ENCODE measurements at regions not wholly inside any gene's neighbourhood (a gene's known extent, or its start where the extent isn't known, plus 50 kb on each side); places are given as distances from the start of the nearest gene placed in this dataset.

DNA sequence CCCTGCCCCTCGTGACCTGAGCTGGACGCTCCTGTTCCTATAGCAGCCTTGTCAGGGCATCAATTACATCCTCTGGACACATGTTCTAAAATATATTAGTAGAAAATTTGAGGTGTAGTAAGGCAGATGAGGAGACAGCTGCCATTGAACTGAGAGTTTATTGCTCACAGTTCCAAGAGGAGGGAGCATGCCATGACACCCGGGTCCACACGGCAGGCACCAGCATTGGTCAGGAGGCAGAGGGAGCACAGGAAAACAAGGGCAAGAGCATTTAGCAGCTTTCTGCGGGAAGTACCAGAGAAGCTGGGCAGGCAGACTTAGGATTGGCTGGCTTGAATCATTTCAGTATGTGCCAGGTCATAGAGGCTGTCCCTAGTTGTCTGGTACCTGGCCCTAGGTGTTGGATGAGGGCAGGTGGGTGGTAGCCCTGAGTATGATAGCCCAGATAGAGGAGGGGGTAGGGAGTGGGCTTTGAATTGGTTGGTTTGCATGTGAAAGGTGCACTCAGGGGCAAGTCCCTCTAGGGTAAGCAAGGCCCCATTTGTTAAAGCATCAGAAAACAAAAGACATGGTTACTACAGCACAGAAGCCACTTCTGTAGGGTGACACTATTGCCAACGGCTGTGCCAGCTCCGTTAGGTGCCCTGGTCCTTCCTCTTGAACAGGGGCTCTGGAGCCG, 223.6 kb upstream of the RAB4A start:
- H3K27ac Mint-ChIP-seq = no peak overlapping the region
- no peak overlapping the region for H3K4me3 Mint-ChIP-seq
- DNase-seq (ENCODE audit: low spot score in 2 of 2) = no peak
- peaks cover 15% of the 10 kb centered on the region for H3K27me3 Mint-ChIP-seq
- H3K4me1 Mint-ChIP-seq = no peaks in the 10 kb centered on the region
- H3K36me3 Mint-ChIP-seq = no peaks in the 10 kb centered on the region
- no peak for ATAC-seq (ENCODE audit: low read depth)
- H3K9me3 Mint-ChIP-seq = peaks cover 10% of the 10 kb centered on the region

GRCh38 chr1:229047840-229048620, 222.9 kb upstream of the RAB4A start:
- Mint-ChIP-seq H3K4me3 (no peak overlapping the region), H3K27ac (no peak overlapping the region), H3K27me3 (peaks cover 15% of the 10 kb centered on the region), H3K4me1 (no peaks in the 10 kb centered on the region), H3K9me3 (peaks cover 10% of the 10 kb centered on the region), H3K36me3 (no peaks in the 10 kb centered on the region)
- no peak for DNase-seq (ENCODE audit: low spot score in 2 of 2)
- no peak for ATAC-seq (ENCODE audit: low read depth)

DNA sequence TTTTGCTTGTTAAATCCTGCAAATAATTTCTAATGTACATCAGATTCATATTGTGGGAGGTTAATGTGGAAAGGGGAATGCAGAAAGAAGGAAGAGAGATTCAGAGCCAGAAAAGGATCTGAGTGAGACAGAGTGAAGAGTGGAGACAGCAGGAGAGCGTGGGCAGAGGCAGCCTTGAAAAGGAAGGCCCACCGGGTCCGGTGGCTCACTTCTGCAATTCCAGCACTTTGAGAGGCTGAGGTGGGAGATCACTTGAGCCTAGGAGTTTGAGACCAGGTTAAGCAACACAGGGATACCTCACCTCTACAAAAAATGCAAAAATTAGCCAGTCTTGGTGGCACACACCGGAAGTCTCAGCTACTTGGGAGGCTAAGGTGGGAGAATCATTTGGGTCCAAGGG, 222.0 kb upstream of the RAB4A start:
- Mint-ChIP-seq H3K4me3 (no peak overlapping the region), H3K9me3 (peaks cover 10% of the 10 kb centered on the region), H3K27ac (no peak overlapping the region), H3K27me3 (peaks cover 14% of the 10 kb centered on the region), H3K4me1 (no peaks in the 10 kb centered on the region), H3K36me3 (no peaks in the 10 kb centered on the region)
- DNase-seq (ENCODE audit: low spot score in 2 of 2) = no peak
- no peak for ATAC-seq (ENCODE audit: low read depth)

GRCh38 chr1:229056046-229056445, 214.9 kb upstream of the RAB4A start:
- peaks cover 13% of the 10 kb centered on the region for H3K27me3 Mint-ChIP-seq
- no peak overlapping the region for H3K4me3 Mint-ChIP-seq
- H3K27ac Mint-ChIP-seq = no peak overlapping the region
- no peak for ATAC-seq (ENCODE audit: low read depth)
- no peak for DNase-seq (ENCODE audit: low spot score in 2 of 2)
- peaks cover 3% of the 10 kb centered on the region for H3K9me3 Mint-ChIP-seq
- peaks cover 6% of the 10 kb centered on the region for H3K4me1 Mint-ChIP-seq
- no peaks in the 10 kb centered on the region for H3K36me3 Mint-ChIP-seq

DNA sequence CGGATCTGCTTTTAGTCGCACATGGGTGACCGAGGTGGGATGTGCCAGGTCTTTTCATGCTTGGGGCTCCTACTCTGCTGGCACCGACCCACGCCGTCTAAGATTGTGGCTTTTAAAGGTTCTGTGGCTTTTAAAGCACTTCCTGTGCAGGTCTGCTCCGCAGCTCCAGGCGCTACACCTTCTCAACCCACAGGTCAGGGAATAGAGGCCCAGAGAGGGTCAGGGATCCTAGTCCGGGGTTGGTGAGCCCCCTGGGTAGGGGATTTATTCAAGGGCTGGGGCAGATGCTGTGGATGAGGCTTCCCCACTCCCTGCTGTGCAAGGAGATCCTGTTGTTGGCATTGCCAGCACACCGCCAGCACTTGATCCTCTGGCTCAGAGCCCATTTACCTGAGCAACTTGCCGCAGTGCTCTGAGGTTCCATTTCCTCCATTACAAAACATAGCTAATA, 212.8 kb upstream of the RAB4A start:
- no peak for DNase-seq (ENCODE audit: low spot score in 2 of 2)
- no peak for ATAC-seq (ENCODE audit: low read depth)
- H3K9me3 Mint-ChIP-seq = no peaks in the 10 kb centered on the region
- H3K4me1 Mint-ChIP-seq = peaks cover 6% of the 10 kb centered on the region
- H3K27ac Mint-ChIP-seq = no peak overlapping the region
- peaks cover 16% of the 10 kb centered on the region for H3K27me3 Mint-ChIP-seq
- H3K4me3 Mint-ChIP-seq = no peak overlapping the region
- H3K36me3 Mint-ChIP-seq = no peaks in the 10 kb centered on the region

DNA sequence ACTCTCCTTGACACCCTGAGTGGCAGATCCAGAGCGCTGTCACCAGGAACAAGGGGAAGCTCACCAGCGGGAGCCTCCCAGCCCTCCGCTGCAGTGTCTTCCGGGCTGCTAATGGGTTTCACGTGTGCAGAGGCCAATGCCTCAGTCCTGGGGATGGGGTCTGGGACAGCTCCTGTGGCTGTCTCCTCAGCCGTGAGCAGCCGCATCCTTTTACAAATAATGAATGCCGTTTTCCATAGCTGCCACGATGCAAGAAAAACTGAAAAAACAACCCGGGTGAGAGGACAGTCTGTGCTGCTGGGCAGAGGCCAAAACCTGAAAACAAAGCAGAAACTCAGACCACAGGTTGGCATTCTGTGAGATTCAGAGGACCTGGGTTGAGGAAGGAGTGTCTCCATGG, 212.2 kb upstream of the RAB4A start:
- Mint-ChIP-seq H3K9me3 (no peaks in the 10 kb centered on the region), H3K36me3 (no peaks in the 10 kb centered on the region), H3K27me3 (peaks cover 16% of the 10 kb centered on the region), H3K27ac (no peak overlapping the region), H3K4me1 (peaks cover 6% of the 10 kb centered on the region), H3K4me3 (no peak overlapping the region)
- no peak for ATAC-seq (ENCODE audit: low read depth)
- no peak for DNase-seq (ENCODE audit: low spot score in 2 of 2)

GRCh38 chr1:229059671-229060539, 211.0 kb upstream of the RAB4A start:
- H3K4me3 Mint-ChIP-seq = no peak overlapping the region
- no peak overlapping the region for H3K27ac Mint-ChIP-seq
- peaks cover 18% of the 10 kb centered on the region for H3K27me3 Mint-ChIP-seq
- peaks cover 6% of the 10 kb centered on the region for H3K4me1 Mint-ChIP-seq
- no peaks in the 10 kb centered on the region for H3K36me3 Mint-ChIP-seq
- H3K9me3 Mint-ChIP-seq = no peaks in the 10 kb centered on the region
- DNase-seq (ENCODE audit: low spot score in 2 of 2) (no peak), ATAC-seq (ENCODE audit: low read depth) (no peak)

- Mint-ChIP-seq H3K4me1 (peaks cover 6% of the 10 kb centered on the region), H3K36me3 (no peaks in the 10 kb centered on the region), H3K27me3 (peaks cover 20% of the 10 kb centered on the region), H3K27ac (no peak overlapping the region), H3K4me3 (no peak overlapping the region), H3K9me3 (no peaks in the 10 kb centered on the region)
- ATAC-seq (ENCODE audit: low read depth) (no peak), DNase-seq (ENCODE audit: low spot score in 2 of 2) (no peak)
Measured at GRCh38 chr1:229062135-229062534, 208.8 kb upstream of the RAB4A start.

DNA sequence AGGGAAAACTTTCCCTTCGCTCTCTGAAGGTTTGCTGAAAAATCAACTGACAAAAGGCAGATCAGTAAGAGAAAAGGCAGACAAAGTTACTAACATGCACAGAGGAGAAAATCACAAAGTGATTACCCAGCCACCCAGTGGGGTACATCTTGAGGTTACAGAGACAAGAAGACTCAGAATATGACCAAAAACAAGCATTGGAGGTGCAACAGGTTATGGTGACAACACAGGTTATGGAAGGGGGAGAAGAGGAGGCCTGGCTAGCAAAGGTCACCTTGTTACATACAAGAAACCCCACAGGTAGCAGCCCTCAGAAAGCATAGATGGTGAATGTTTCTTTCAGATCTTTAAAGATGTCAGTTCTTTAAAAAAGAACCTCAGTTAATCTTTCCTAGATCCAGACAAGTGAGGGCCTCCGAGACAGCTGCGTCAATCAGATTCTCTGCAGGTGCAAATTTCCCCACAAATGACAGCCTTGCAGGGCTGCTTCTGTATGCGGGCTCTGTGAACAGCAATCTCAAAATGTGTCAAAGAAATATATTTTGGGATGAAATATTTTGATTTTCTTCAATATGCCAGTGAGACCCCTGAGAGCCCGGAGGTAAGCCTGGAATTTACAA, 207.6 kb upstream of the RAB4A start:
- Mint-ChIP-seq H3K27ac (no peak overlapping the region), H3K9me3 (no peaks in the 10 kb centered on the region), H3K36me3 (no peaks in the 10 kb centered on the region), H3K4me3 (no peak overlapping the region), H3K27me3 (peaks cover 25% of the 10 kb centered on the region), H3K4me1 (peaks cover 6% of the 10 kb centered on the region)
- ATAC-seq (ENCODE audit: low read depth) = no peak
- no peak for DNase-seq (ENCODE audit: low spot score in 2 of 2)

GRCh38 chr1:229064320-229065168, 206.4 kb upstream of the RAB4A start:
- no peak overlapping the region for H3K4me3 Mint-ChIP-seq

GRCh38 chr1:229065613-229066012, 205.3 kb upstream of the RAB4A start:
- H3K36me3 Mint-ChIP-seq = no peaks in the 10 kb centered on the region
- H3K9me3 Mint-ChIP-seq = peaks cover 3% of the 10 kb centered on the region
- H3K27me3 Mint-ChIP-seq = peaks cover 17% of the 10 kb centered on the region
- ATAC-seq (ENCODE audit: low read depth) (no peak), DNase-seq (ENCODE audit: low spot score in 2 of 2) (no peak)
- peaks cover 4% of the 10 kb centered on the region for H3K4me1 Mint-ChIP-seq
- no peak overlapping the region for H3K4me3 Mint-ChIP-seq
- H3K27ac Mint-ChIP-seq = no peak overlapping the region

More at GRCh38 chr1:229064320-229065168, 206.4 kb upstream of the RAB4A start:
- no peak for DNase-seq (ENCODE audit: low spot score in 2 of 2)
- Mint-ChIP-seq H3K4me1 (peaks cover 7% of the 10 kb centered on the region), H3K9me3 (peaks cover 3% of the 10 kb centered on the region), H3K36me3 (no peaks in the 10 kb centered on the region), H3K27me3 (peaks cover 22% of the 10 kb centered on the region), H3K27ac (no peak overlapping the region)
- no peak for ATAC-seq (ENCODE audit: low read depth)

GRCh38 chr1:229066591-229066990, 204.3 kb upstream of the RAB4A start:
- Mint-ChIP-seq H3K36me3 (no peaks in the 10 kb centered on the region), H3K27ac (no peak overlapping the region), H3K9me3 (peaks cover 3% of the 10 kb centered on the region), H3K27me3 (peaks cover 14% of the 10 kb centered on the region), H3K4me3 (no peak overlapping the region), H3K4me1 (peaks cover 4% of the 10 kb centered on the region)
- DNase-seq (ENCODE audit: low spot score in 2 of 2) = no peak
- no peak for ATAC-seq (ENCODE audit: low read depth)

DNA sequence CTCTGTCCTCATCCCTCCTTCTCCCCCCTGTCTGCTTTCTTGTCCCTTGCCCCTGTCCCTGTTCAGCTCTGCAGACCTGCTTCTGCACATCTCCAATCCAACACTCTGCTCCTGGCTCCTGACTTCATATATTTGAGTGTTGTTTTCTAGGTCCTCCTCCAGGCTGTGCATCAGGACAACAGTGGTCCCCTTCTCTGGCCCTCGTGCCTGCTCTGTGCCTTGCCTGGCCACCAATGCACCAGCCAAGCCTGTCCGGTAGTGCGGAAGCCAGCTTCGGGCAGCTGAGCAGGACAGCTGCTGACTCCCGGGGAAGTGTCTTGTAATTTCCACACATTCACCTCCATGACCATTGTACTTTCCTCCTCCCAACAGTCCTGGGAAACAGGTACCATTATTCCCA, 203.4 kb upstream of the RAB4A start:
- Mint-ChIP-seq H3K27me3 (peaks cover 14% of the 10 kb centered on the region), H3K27ac (no peak overlapping the region)

More for the DNA sequence above, 203.4 kb upstream of the RAB4A start:
- H3K36me3 Mint-ChIP-seq = no peaks in the 10 kb centered on the region
- H3K4me3 Mint-ChIP-seq = no peak overlapping the region
- H3K9me3 Mint-ChIP-seq = peaks cover 3% of the 10 kb centered on the region
- DNase-seq (ENCODE audit: low spot score in 2 of 2) (no peak), ATAC-seq (ENCODE audit: low read depth) (no peak)
- peaks cover 4% of the 10 kb centered on the region for H3K4me1 Mint-ChIP-seq
